ENCODE measurements at regions not wholly inside any gene's neighbourhood (a gene's known extent, or its start where the extent isn't known, plus 50 kb on each side); places are given as distances from the start of the nearest gene placed in this dataset.

DNA sequence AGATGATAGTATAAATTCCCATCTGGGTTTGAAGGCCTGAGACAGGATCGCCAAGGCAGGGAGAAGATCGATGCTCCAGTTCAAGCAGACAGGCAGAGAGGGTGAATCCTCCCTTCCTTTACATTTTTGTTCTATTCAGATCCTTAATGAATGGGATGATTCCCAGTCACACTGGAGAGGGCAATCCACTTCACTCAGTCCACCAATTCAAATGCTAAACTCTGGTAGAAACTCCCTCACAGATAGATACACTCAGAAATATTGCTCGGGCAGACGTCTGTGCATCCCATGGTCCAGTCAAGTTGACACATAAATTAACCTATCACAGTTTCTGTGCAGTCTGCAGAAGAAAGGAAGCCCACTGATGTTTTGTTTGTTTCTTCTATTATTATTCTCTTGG lies 193.1 kb upstream of the ZNF462 start:
- H3K9me3 ChIP-seq = no peaks in the 10 kb centered on the region
- H3K27me3 ChIP-seq = no peaks in the 10 kb centered on the region
- H3K4me3 ChIP-seq = no peak overlapping the region
- no peak for DNase-seq
- H3K36me3 ChIP-seq = no peaks in the 10 kb centered on the region
- TF ChIP-seq POLR2A (IDR thresholded peaks at IDR 0.05) = no peak
- TF ChIP-seq, protein P1, sequence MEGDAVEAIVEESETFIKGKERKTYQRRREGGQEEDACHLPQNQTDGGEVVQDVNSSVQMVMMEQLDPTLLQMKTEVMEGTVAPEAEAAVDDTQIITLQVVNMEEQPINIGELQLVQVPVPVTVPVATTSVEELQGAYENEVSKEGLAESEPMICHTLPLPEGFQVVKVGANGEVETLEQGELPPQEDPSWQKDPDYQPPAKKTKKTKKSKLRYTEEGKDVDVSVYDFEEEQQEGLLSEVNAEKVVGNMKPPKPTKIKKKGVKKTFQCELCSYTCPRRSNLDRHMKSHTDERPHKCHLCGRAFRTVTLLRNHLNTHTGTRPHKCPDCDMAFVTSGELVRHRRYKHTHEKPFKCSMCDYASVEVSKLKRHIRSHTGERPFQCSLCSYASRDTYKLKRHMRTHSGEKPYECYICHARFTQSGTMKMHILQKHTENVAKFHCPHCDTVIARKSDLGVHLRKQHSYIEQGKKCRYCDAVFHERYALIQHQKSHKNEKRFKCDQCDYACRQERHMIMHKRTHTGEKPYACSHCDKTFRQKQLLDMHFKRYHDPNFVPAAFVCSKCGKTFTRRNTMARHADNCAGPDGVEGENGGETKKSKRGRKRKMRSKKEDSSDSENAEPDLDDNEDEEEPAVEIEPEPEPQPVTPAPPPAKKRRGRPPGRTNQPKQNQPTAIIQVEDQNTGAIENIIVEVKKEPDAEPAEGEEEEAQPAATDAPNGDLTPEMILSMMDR (IDR thresholded peaks at IDR 0.05) = no peak
- no peak overlapping the region for H3K27ac ChIP-seq
- no peaks in the 10 kb centered on the region for H3K4me1 ChIP-seq

DNA sequence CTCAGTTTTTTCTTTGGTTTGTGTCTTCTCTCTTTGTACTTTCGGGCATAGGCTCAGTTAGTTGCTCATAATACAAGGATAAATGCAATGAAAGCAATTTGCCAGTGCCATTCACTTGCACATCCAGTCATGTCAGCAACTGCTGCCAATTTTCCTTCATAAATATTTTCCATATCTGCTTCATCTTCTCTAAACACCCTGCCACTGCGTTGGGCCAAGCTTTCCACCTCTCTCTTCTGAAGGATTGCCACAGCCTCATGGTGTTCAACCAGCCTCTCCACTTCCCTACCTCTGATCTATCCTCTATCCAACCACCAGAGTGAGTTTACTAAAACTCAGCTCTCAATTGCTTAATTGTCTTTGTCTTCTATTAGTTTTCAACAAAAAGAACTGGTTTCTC lies 192.5 kb upstream of the ZNF462 start:
- H3K9me3 ChIP-seq = no peaks in the 10 kb centered on the region
- H3K27me3 ChIP-seq = no peaks in the 10 kb centered on the region
- H3K4me1 ChIP-seq = no peaks in the 10 kb centered on the region
- H3K27ac ChIP-seq = no peak overlapping the region
- H3K4me3 ChIP-seq = no peak overlapping the region
- no peak for TF ChIP-seq POLR2A (IDR thresholded peaks at IDR 0.05)
- H3K36me3 ChIP-seq = no peaks in the 10 kb centered on the region
- no peak for DNase-seq

DNA sequence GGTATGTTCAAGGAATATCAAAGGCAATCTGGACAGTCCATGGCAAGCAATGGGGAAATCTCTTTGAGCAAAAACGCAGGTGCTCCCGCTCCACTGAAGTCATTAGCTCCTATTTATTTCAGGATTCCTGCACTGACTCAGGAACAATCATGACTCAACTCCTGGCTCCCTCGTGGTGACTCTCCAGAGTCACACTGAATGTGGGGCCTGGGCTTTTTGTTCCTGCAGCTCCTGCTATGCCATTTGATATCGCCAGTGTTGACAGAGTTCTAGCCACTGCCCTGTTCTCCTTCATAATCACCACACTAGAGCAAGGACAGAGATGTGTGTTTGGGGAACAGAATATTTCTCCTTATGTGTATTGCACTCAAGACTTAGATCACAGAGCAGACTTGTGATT lies 187.2 kb upstream of the ZNF462 start:
- DNase-seq = no peak
- no peaks in the 10 kb centered on the region for H3K27me3 ChIP-seq
- H3K36me3 ChIP-seq = no peaks in the 10 kb centered on the region
- no peak overlapping the region for H3K27ac ChIP-seq
- no peak for TF ChIP-seq POLR2A (IDR thresholded peaks at IDR 0.05)
- TF ChIP-seq, protein P1 (IDR thresholded peaks at IDR 0.05) = no peak
- H3K9me3 ChIP-seq = no peaks in the 10 kb centered on the region
- H3K4me3 ChIP-seq = no peak overlapping the region
- no peaks in the 10 kb centered on the region for H3K4me1 ChIP-seq

DNA sequence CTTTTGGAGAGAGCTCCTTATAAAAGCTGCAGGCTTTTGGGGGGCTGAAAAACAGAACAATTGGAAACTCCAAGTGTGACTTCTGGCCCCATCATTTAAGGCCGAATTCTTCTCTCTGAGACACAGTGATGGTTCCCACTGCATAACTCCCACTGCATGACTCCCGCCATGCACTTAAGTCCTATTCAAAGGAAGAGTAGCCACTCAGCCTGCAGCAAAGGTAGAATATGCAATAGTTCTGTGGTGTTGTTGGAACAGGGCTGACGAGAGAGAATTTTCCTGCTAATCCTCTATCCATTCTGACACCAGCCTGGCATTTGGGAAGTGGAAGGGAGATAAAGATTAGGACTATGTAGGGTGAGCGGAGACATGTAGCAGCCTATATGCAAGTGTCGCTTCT lies 185.6 kb upstream of the ZNF462 start:
- Histone ChIP-seq H3K36me3 (no peaks in the 10 kb centered on the region), H3K9me3 (no peaks in the 10 kb centered on the region), H3K4me1 (no peaks in the 10 kb centered on the region), H3K27me3 (no peaks in the 10 kb centered on the region), H3K27ac (no peak overlapping the region), H3K4me3 (no peak overlapping the region)
- no peak for DNase-seq
- TF ChIP-seq, protein P1 (IDR thresholded peaks at IDR 0.05) = no peak
- no peak for TF ChIP-seq POLR2A (IDR thresholded peaks at IDR 0.05)

DNA sequence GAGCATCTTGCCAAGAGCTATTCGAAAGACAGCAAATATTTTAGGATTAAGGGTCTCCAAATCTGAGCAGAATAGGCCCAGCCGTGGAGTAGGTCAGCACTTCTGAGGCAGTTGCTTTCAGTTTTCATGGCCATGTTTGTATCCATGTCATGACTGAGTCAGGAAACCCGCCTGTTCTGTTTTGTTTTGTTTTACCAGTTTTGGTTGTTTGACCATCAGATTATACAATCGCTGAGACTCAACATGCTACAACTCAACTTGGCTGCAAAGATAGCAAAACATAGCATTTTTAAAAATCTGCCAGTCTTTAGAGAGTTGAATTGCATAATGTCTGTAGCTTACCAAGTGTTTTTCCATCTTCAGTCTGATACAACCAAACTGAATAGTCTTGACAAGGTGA lies 185.1 kb upstream of the ZNF462 start:
- H3K4me3 ChIP-seq = no peak overlapping the region
- no peaks in the 10 kb centered on the region for H3K4me1 ChIP-seq
- no peaks in the 10 kb centered on the region for H3K27me3 ChIP-seq
- no peak for TF ChIP-seq POLR2A (IDR thresholded peaks at IDR 0.05)
- TF ChIP-seq, protein P1 (IDR thresholded peaks at IDR 0.05) = no peak
- no peak for DNase-seq
- H3K36me3 ChIP-seq = no peaks in the 10 kb centered on the region
- H3K27ac ChIP-seq = no peak overlapping the region
- H3K9me3 ChIP-seq = no peaks in the 10 kb centered on the region

DNA sequence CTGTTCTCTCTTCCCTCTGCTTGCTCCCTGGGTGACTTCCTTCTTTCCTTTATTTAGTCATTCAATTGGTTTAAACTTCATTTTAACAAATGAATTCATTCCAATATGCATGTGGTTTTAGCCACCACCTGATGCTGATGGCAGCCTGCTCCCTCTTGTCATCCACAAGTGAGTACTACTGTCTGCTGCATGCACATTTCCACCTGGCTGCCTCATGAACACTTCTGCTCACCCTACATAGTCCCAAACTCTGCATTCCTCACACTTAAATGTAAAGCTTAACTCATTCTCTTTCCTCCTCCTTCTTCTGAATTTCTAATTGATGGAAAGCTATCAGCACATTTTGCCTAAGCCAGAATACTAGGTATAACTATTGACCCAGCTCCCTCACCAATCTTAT lies 184.7 kb upstream of the ZNF462 start:
- no peaks in the 10 kb centered on the region for H3K4me1 ChIP-seq
- no peak overlapping the region for H3K27ac ChIP-seq
- DNase-seq = no peak
- H3K9me3 ChIP-seq = no peaks in the 10 kb centered on the region
- no peak overlapping the region for H3K4me3 ChIP-seq
- no peaks in the 10 kb centered on the region for H3K27me3 ChIP-seq
- H3K36me3 ChIP-seq = no peaks in the 10 kb centered on the region
- TF ChIP-seq, protein P1 (IDR thresholded peaks at IDR 0.05) = no peak
- TF ChIP-seq POLR2A (IDR thresholded peaks at IDR 0.05) = no peak

All from Peyer's patch (tissue), 4 donors.